ENCODE measurements at regions not wholly inside any gene's neighbourhood (a gene's known extent, or its start where the extent isn't known, plus 50 kb on each side); places are given as distances from the start of the nearest gene placed in this dataset.

DNA sequence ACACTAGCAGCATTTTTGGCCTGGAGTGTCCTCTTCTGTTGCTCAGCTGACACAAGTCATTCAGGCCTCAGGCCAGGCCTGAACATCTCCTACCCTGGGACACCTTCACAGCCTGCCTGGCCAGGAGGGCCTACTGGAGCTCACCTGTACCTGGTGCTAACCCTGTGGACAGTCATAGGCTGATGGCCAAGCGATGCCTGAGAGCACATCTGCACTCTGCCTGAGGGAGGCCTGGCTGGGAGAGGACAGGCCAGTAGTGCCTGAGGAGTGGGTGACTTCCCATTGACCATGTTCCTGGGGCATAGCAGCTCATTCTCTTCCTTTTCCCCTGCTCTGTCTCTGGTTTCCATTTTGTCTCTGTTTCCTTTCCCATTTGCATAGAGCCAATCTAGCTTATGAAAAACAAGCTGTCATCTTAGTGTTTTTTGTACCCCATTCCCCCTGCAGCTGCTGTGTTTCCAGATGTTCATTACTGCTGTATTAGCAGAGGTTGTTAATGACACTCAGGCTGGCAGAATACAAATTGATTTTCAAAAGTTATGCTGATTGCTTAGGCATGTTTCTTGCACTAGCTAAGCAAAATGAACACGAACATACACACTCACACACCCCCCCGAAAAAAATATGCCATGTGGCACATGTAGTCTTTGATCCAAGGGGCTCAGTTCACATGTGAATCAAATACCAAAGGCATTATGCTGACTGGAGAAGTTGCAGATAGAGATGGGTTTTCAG, 149.7 kb upstream of the HS6ST1 start:
- TF ChIP-seq, protein P1, sequence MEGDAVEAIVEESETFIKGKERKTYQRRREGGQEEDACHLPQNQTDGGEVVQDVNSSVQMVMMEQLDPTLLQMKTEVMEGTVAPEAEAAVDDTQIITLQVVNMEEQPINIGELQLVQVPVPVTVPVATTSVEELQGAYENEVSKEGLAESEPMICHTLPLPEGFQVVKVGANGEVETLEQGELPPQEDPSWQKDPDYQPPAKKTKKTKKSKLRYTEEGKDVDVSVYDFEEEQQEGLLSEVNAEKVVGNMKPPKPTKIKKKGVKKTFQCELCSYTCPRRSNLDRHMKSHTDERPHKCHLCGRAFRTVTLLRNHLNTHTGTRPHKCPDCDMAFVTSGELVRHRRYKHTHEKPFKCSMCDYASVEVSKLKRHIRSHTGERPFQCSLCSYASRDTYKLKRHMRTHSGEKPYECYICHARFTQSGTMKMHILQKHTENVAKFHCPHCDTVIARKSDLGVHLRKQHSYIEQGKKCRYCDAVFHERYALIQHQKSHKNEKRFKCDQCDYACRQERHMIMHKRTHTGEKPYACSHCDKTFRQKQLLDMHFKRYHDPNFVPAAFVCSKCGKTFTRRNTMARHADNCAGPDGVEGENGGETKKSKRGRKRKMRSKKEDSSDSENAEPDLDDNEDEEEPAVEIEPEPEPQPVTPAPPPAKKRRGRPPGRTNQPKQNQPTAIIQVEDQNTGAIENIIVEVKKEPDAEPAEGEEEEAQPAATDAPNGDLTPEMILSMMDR (IDR thresholded peaks at IDR 0.05): no peak
- TF ChIP-seq EZH2phosphoT487 (IDR thresholded peaks at IDR 0.05) (no peak), EZH2 (IDR thresholded peaks at IDR 0.05) (no peak)

Data from neural progenitor cell (in vitro differentiated cells).